Gastrocnemius medialis (tissue), 4 donors: ENCODE measurements at regions not wholly inside any gene's neighbourhood (a gene's known extent, or its start where the extent isn't known, plus 50 kb on each side); places are given as distances from the start of the nearest gene placed in this dataset.

Experiments used
- ATAC-seq, 2 donors: fragments of 150-250 bp; one replicate each; pipeline ENCODE4 v1.9.1; 2016
- DNase-seq, 2 donors: peaks; one replicate each; pipeline ENCODE4 v3.0.0-alpha.2; 2019
- H3K27ac ChIP-seq, 4 donors: fragments of 200-600 bp; sonication (generic); 1 replicate in 1 of 4; 2 replicates in 3 of 4; pipeline ENCODE4 v1.5.1; 2016 to 2018; ENCODE audit warnings: mild to moderate bottlenecking in 2 of 4, moderate library complexity in 1 of 4
- H3K27me3 ChIP-seq, 3 donors: fragments of 200-600 bp; sonication (generic) in 2 of 3; 1 replicate in 1 of 3; 2 replicates in 2 of 3; pipeline versions ENCODE4 v1.5.1 to v1.6.0; 2016 to 2019; ENCODE audit warnings: mild to moderate bottlenecking in 1 of 3, moderate library complexity in 1 of 3
- H3K36me3 ChIP-seq, 2 donors: fragments of 200-600 bp; sonication (generic) in 1 of 2; one replicate each; pipeline ENCODE4 v1.5.1; 2017 to 2018
- H3K4me1 ChIP-seq, 2 donors: fragments of 200-600 bp; sonication (generic) in 1 of 2; one replicate each; pipeline ENCODE4 v1.5.1; 2016 to 2017; ENCODE audit warnings: mild to moderate bottlenecking in 2 of 2
- H3K4me3 ChIP-seq, 4 donors: fragments of 200-600 bp; sonication (generic) in 3 of 4; 1 replicate in 1 of 4; 2 replicates in 3 of 4; pipeline ENCODE4 v1.5.1; 2016 to 2019; ENCODE audit warnings: mild to moderate bottlenecking in 2 of 4
- H3K9me3 ChIP-seq, 3 donors: fragments of 200-600 bp; sonication (generic) in 2 of 3; 1 replicate in 1 of 3; 2 replicates in 2 of 3; pipeline ENCODE4 v1.5.1; 2016 to 2019
- CTCF ChIP-seq, 5 experiments: fragments of 450-650 bp in 3 of 5; fragments of 200-600 bp in 2 of 5; sonication (generic) in 2 of 5; IDR thresholded peaks in 4 of 5; conservative IDR thresholded peaks in 1 of 5; 1 replicate in 4 of 5; 2 replicates in 1 of 5; pipeline ENCODE4 v1.5.1; 2016 to 2019; ENCODE audit warnings: antibody characterized with exemption in 5 of 5, mild to moderate bottlenecking in 3 of 5, moderate library complexity in 3 of 5
- POLR2A ChIP-seq, 2 donors: fragments of 450-650 bp; IDR thresholded peaks; one replicate each; pipeline ENCODE4 v1.6.1; 2017; ENCODE audit warnings: antibody characterized with exemption in 2 of 2, mild to moderate bottlenecking in 2 of 2, moderate library complexity in 2 of 2
- in situ Hi-C, 4 donors: fragments of 200-750 bp; cut with MboI; loops; one replicate each; pipeline versions ENCODE4 v1.15.0 to v1.8.0; 2017; ENCODE audit warnings: low sequenced_read_pairs in 4 of 4
- intact Hi-C: fragments of 100-400 bp; cut with DNase I; formaldehyde crosslinking; loops from one replicate; pipeline ENCODE4 v1.15.1; 2023; ENCODE audit warnings: low total_unique reads

- Histone ChIP-seq H3K27ac (no peak overlapping the region), H3K9me3 (no peaks in the 10 kb centered on the region), H3K36me3 (no peaks in the 10 kb centered on the region), H3K27me3 (no peaks in the 10 kb centered on the region), H3K4me1 (no peaks in the 10 kb centered on the region), H3K4me3 (no peak overlapping the region)
- intact Hi-C loops: no loop called here
- in situ Hi-C loops: no loop called here
- no peak for ATAC-seq
- DNase-seq: no peak
- TF ChIP-seq CTCF (IDR thresholded peaks at IDR 0.05 in 4 of 5, conservative IDR thresholded peaks at IDR 0.05 in 1 of 5) (no peak), POLR2A (IDR thresholded peaks at IDR 0.05) (no peak)
Observed at GRCh38 chr2:104164721-104165252, 689.1 kb upstream of the POU3F3 start.

- intact Hi-C loops: no loop called here
- in situ Hi-C loops: no loop called here
Observed at GRCh38 chr2:104177179-104177578, 676.7 kb upstream of the POU3F3 start.

GRCh38 chr2:104179644-104180043 lies 674.3 kb upstream of the POU3F3 start:
- no peaks in the 10 kb centered on the region for H3K9me3 ChIP-seq
- no peak for TF ChIP-seq POLR2A (IDR thresholded peaks at IDR 0.05)
- TF ChIP-seq CTCF (IDR thresholded peaks at IDR 0.05 in 4 of 5, conservative IDR thresholded peaks at IDR 0.05 in 1 of 5): no peak
- no peaks in the 10 kb centered on the region for H3K4me1 ChIP-seq
- no peaks in the 10 kb centered on the region for H3K27me3 ChIP-seq
- in situ Hi-C loops: no loop called here
- no peak overlapping the region for H3K27ac ChIP-seq
- DNase-seq (no peak), ATAC-seq (no peak)
- H3K36me3 ChIP-seq: no peaks in the 10 kb centered on the region
- H3K4me3 ChIP-seq: no peak overlapping the region
- intact Hi-C loops: no loop called here

More at GRCh38 chr2:104177179-104177578, 676.7 kb upstream of the POU3F3 start:
- ATAC-seq (no peak), DNase-seq (no peak)
- Histone ChIP-seq H3K9me3 (no peaks in the 10 kb centered on the region), H3K4me3 (no peak overlapping the region), H3K27me3 (no peaks in the 10 kb centered on the region), H3K36me3 (no peaks in the 10 kb centered on the region), H3K4me1 (no peaks in the 10 kb centered on the region), H3K27ac (no peak overlapping the region)
- TF ChIP-seq CTCF (IDR thresholded peaks at IDR 0.05 in 4 of 5, conservative IDR thresholded peaks at IDR 0.05 in 1 of 5) (no peak), POLR2A (IDR thresholded peaks at IDR 0.05) (no peak)

GRCh38 chr2:104200533-104201168 lies 653.3 kb upstream of the POU3F3 start:
- ATAC-seq: no peak
- no peaks in the 10 kb centered on the region for H3K27me3 ChIP-seq
- no peaks in the 10 kb centered on the region for H3K36me3 ChIP-seq
- H3K4me1 ChIP-seq: no peaks in the 10 kb centered on the region
- DNase-seq: no peak
- in situ Hi-C loops: no loop called here
- no peak overlapping the region for H3K4me3 ChIP-seq
- no peak for TF ChIP-seq CTCF (IDR thresholded peaks at IDR 0.05 in 4 of 5, conservative IDR thresholded peaks at IDR 0.05 in 1 of 5)
- TF ChIP-seq POLR2A (IDR thresholded peaks at IDR 0.05): no peak
- no peaks in the 10 kb centered on the region for H3K9me3 ChIP-seq
- intact Hi-C loops: no loop called here
- H3K27ac ChIP-seq: no peak overlapping the region

GRCh38 chr2:104213758-104214157 lies 640.2 kb upstream of the POU3F3 start:
- DNase-seq: no peak
- Histone ChIP-seq H3K4me3 (no peak overlapping the region), H3K27ac (no peak overlapping the region), H3K36me3 (no peaks in the 10 kb centered on the region), H3K4me1 (no peaks in the 10 kb centered on the region), H3K27me3 (no peaks in the 10 kb centered on the region), H3K9me3 (no peaks in the 10 kb centered on the region)
- TF ChIP-seq CTCF (IDR thresholded peaks at IDR 0.05 in 4 of 5, conservative IDR thresholded peaks at IDR 0.05 in 1 of 5): no peak
- TF ChIP-seq POLR2A (IDR thresholded peaks at IDR 0.05): no peak
- intact Hi-C loops: no loop called here
- no peak for ATAC-seq
- in situ Hi-C loops: no loop called here
